Lower leg skin (tissue), 3 donors: ENCODE measurements at regions not wholly inside any gene's neighbourhood (a gene's known extent, or its start where the extent isn't known, plus 50 kb on each side); places are given as distances from the start of the nearest gene placed in this dataset.

Source experiments
- POLR2A ChIP-seq, 2 donors: fragments of 450-650 bp; IDR thresholded peaks; one replicate each; pipeline ENCODE4 v1.6.1; 2016 to 2017; ENCODE audit warnings: antibody characterized with exemption in 2 of 2, mild to moderate bottlenecking in 1 of 2, moderate library complexity in 1 of 2
- TF ChIP-seq, protein P1 (sequence below), 3 donors: fragments of 450-650 bp; IDR thresholded peaks; one replicate each; pipeline ENCODE4 v1.5.1; 2016; ENCODE audit warnings: antibody characterized with exemption in 3 of 3, mild to moderate bottlenecking in 3 of 3, moderate library complexity in 2 of 3

DNA sequence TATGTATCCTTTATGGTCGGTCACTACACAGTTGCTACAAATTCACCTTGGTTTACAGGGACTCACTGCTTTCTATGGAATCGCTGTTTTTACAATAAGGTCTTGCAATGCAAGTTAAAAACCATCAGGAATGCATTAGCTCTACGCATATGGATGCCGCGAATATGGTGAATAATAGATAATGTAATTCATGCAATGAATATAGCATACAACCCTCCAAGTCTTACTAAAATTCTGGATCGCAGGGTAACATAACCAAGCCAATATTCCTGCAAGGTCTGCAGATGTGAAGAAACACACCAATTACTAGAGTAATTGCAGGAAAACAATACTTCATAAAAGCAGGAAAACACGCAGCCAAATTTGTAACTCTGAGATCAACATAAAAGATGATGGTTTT is 75.6 kb upstream of the BACE2 start:
- TF ChIP-seq, protein P1, sequence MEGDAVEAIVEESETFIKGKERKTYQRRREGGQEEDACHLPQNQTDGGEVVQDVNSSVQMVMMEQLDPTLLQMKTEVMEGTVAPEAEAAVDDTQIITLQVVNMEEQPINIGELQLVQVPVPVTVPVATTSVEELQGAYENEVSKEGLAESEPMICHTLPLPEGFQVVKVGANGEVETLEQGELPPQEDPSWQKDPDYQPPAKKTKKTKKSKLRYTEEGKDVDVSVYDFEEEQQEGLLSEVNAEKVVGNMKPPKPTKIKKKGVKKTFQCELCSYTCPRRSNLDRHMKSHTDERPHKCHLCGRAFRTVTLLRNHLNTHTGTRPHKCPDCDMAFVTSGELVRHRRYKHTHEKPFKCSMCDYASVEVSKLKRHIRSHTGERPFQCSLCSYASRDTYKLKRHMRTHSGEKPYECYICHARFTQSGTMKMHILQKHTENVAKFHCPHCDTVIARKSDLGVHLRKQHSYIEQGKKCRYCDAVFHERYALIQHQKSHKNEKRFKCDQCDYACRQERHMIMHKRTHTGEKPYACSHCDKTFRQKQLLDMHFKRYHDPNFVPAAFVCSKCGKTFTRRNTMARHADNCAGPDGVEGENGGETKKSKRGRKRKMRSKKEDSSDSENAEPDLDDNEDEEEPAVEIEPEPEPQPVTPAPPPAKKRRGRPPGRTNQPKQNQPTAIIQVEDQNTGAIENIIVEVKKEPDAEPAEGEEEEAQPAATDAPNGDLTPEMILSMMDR (IDR thresholded peaks at IDR 0.05), result no peak
- no peak for TF ChIP-seq POLR2A (IDR thresholded peaks at IDR 0.05)
